ENCODE measurements at regions not wholly inside any gene's neighbourhood (a gene's known extent, or its start where the extent isn't known, plus 50 kb on each side); places are given as distances from the start of the nearest gene placed in this dataset.

GRCh38 chr17:68179926-68180285 lies 67.9 kb upstream of the AMZ2 start:
- TF ChIP-seq SUZ12 (IDR thresholded peaks at IDR 0.05; ENCODE audit: extremely low read depth, insufficient read depth, insufficient read length) (no peak), ZNF274 (IDR thresholded peaks at IDR 0.05; ENCODE audit: low read depth, low read length) (no peak), YY1 (IDR thresholded peaks at IDR 0.05; ENCODE audit: insufficient read depth, insufficient read length) (no peak)
